ENCODE measurements at regions not wholly inside any gene's neighbourhood (a gene's known extent, or its start where the extent isn't known, plus 50 kb on each side); places are given as distances from the start of the nearest gene placed in this dataset.

GRCh38 chr1:4395676-4396075 is 258.7 kb upstream of the AJAP1 start:
- TF ChIP-seq, protein P1, sequence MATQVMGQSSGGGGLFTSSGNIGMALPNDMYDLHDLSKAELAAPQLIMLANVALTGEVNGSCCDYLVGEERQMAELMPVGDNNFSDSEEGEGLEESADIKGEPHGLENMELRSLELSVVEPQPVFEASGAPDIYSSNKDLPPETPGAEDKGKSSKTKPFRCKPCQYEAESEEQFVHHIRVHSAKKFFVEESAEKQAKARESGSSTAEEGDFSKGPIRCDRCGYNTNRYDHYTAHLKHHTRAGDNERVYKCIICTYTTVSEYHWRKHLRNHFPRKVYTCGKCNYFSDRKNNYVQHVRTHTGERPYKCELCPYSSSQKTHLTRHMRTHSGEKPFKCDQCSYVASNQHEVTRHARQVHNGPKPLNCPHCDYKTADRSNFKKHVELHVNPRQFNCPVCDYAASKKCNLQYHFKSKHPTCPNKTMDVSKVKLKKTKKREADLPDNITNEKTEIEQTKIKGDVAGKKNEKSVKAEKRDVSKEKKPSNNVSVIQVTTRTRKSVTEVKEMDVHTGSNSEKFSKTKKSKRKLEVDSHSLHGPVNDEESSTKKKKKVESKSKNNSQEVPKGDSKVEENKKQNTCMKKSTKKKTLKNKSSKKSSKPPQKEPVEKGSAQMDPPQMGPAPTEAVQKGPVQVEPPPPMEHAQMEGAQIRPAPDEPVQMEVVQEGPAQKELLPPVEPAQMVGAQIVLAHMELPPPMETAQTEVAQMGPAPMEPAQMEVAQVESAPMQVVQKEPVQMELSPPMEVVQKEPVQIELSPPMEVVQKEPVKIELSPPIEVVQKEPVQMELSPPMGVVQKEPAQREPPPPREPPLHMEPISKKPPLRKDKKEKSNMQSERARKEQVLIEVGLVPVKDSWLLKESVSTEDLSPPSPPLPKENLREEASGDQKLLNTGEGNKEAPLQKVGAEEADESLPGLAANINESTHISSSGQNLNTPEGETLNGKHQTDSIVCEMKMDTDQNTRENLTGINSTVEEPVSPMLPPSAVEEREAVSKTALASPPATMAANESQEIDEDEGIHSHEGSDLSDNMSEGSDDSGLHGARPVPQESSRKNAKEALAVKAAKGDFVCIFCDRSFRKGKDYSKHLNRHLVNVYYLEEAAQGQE (IDR thresholded peaks at IDR 0.05; ENCODE audit: low read depth): no peak
- TF ChIP-seq EGR1 (IDR thresholded peaks at IDR 0.05) (no peak), YY1 (IDR thresholded peaks at IDR 0.05; ENCODE audit: low read depth) (no peak), TEAD4 (IDR thresholded peaks at IDR 0.05) (no peak), CREB1 (IDR thresholded peaks at IDR 0.05; ENCODE audit: low read depth) (no peak), CEBPB (IDR thresholded peaks at IDR 0.05) (no peak), EP300 (IDR thresholded peaks at IDR 0.05; ENCODE audit: borderline replicate concordance) (no peak), RAD21 (IDR thresholded peaks at IDR 0.05; ENCODE audit: low read depth) (no peak)

Data from Ishikawa (cell line).